ENCODE measurements at regions not wholly inside any gene's neighbourhood (a gene's known extent, or its start where the extent isn't known, plus 50 kb on each side); places are given as distances from the start of the nearest gene placed in this dataset.

GRCh38 chr20:19881990-19882389, 123.9 kb downstream of the RIN2 start:
- no peaks in the 10 kb centered on the region for H3K9me3 ChIP-seq
- ATAC-seq (ENCODE audit: insufficient number of reproducible peaks, low FRiP score, low read depth) (no peak), DNase-seq (ENCODE audit: low spot score) (no peak)
- H3K36me3 ChIP-seq, result no peaks in the 10 kb centered on the region
- H3K27me3 ChIP-seq (replicated peaks; ENCODE audit: insufficient read depth), result no peaks in the 10 kb centered on the region
- TF ChIP-seq CTCF (IDR thresholded peaks at IDR 0.05), result no peak
- H3K27ac ChIP-seq, result no peak overlapping the region
- H3K4me3 ChIP-seq, result no peak overlapping the region
- peaks cover 15 to 32% of the 10 kb centered on the region in 2 donors for H3K4me1 ChIP-seq (ENCODE audit: control insufficient read depth in 1 of 2, low read depth in 2 of 2)

GRCh38 chr20:19882446-19882845, 124.4 kb downstream of the RIN2 start:
- no peak for TF ChIP-seq CTCF (IDR thresholded peaks at IDR 0.05)
- Histone ChIP-seq H3K27me3 (replicated peaks; ENCODE audit: insufficient read depth) (no peaks in the 10 kb centered on the region), H3K36me3 (no peaks in the 10 kb centered on the region), H3K27ac (no peak overlapping the region), H3K4me3 (no peak overlapping the region), H3K9me3 (no peaks in the 10 kb centered on the region), H3K4me1 (ENCODE audit: control insufficient read depth in 1 of 2, low read depth in 2 of 2) (peaks cover 16 to 32% of the 10 kb centered on the region in 2 donors)
- DNase-seq (ENCODE audit: low spot score) (no peak), ATAC-seq (ENCODE audit: insufficient number of reproducible peaks, low FRiP score, low read depth) (no peak)

GRCh38 chr20:19883501-19883900, 125.4 kb downstream of the RIN2 start:
- no peaks in the 10 kb centered on the region for H3K36me3 ChIP-seq
- no peak for TF ChIP-seq CTCF (IDR thresholded peaks at IDR 0.05)
- ATAC-seq (ENCODE audit: insufficient number of reproducible peaks, low FRiP score, low read depth) (no peak), DNase-seq (ENCODE audit: low spot score) (no peak)
- H3K4me1 ChIP-seq (ENCODE audit: control insufficient read depth in 1 of 2, low read depth in 2 of 2), result peaks cover 24 to 40% of the 10 kb centered on the region in 2 donors
- H3K27me3 ChIP-seq (replicated peaks; ENCODE audit: insufficient read depth), result no peaks in the 10 kb centered on the region
- no peak overlapping the region for H3K4me3 ChIP-seq
- no peak overlapping the region for H3K27ac ChIP-seq
- H3K9me3 ChIP-seq, result no peaks in the 10 kb centered on the region

GRCh38 chr20:19885594-19885938, 127.5 kb downstream of the RIN2 start:
- TF ChIP-seq CTCF (IDR thresholded peaks at IDR 0.05), result no peak
- H3K27ac ChIP-seq, result peak overlapping the region; percentile 88 to 89
- no peaks in the 10 kb centered on the region for H3K27me3 ChIP-seq (replicated peaks; ENCODE audit: insufficient read depth)
- peaks cover 39 to 61% of the 10 kb centered on the region in 2 donors for H3K4me1 ChIP-seq (ENCODE audit: control insufficient read depth in 1 of 2, low read depth in 2 of 2)
- DNase-seq (ENCODE audit: low spot score), result no peak
- ATAC-seq (ENCODE audit: insufficient number of reproducible peaks, low FRiP score, low read depth), result no peak
- no peaks in the 10 kb centered on the region for H3K36me3 ChIP-seq
- no peaks in the 10 kb centered on the region for H3K9me3 ChIP-seq
- H3K4me3 ChIP-seq, result no peak overlapping the region

- no peaks in the 10 kb centered on the region for H3K27me3 ChIP-seq (replicated peaks; ENCODE audit: insufficient read depth)
- ATAC-seq (ENCODE audit: insufficient number of reproducible peaks, low FRiP score, low read depth) (no peak), DNase-seq (ENCODE audit: low spot score) (no peak)
- peak overlapping the region; percentile 88 to 89 for H3K27ac ChIP-seq
- peak overlapping the region; percentile 61 for H3K4me3 ChIP-seq
- H3K9me3 ChIP-seq, result no peaks in the 10 kb centered on the region
- H3K4me1 ChIP-seq (ENCODE audit: control insufficient read depth in 1 of 2, low read depth in 2 of 2), result peaks cover 39 to 66% of the 10 kb centered on the region in 2 donors
- TF ChIP-seq CTCF (IDR thresholded peaks at IDR 0.05), result no peak
- no peaks in the 10 kb centered on the region for H3K36me3 ChIP-seq
Observed at GRCh38 chr20:19885939-19886660, 128.0 kb downstream of the RIN2 start.
